ENCODE measurements at regions not wholly inside any gene's neighbourhood (a gene's known extent, or its start where the extent isn't known, plus 50 kb on each side); places are given as distances from the start of the nearest gene placed in this dataset.
"Not testable (repeated sequence)": the region's sequence is repeated elsewhere in the genome, so short reads cannot be mapped to it uniquely, and the experiment has no call there.

GRCh38 chr10:78333362-78334143 is 299.9 kb downstream of the RPS24 start:
- no peak for ATAC-seq
- peaks cover 0 to 9% (median 0%) of the 10 kb centered on the region in 9 donors for H3K9me3 Mint-ChIP-seq
- H3K4me1 Mint-ChIP-seq, result peaks cover 0 to 2% (median 0%) of the 10 kb centered on the region in 4 donors
- peak overlapping the region in 1 of 10 donors; percentile 13 for H3K27ac Mint-ChIP-seq
- no peaks in the 10 kb centered on the region for H3K36me3 Mint-ChIP-seq
- POLR2A ChIA-PET, result no interaction called here
- no peak for DNase-seq
- H3K27me3 Mint-ChIP-seq, result peaks cover 0 to 21% (median 7%) of the 10 kb centered on the region in 5 donors
- H3K4me3 Mint-ChIP-seq, result no peak overlapping the region

GRCh38 chr10:78335371-78335690 is 301.7 kb downstream of the RPS24 start:
- Mint-ChIP-seq H3K4me1 (peaks cover 0 to 2% (median 0%) of the 10 kb centered on the region in 4 donors), H3K36me3 (no peaks in the 10 kb centered on the region), H3K27me3 (peaks cover 2 to 29% (median 7%) of the 10 kb centered on the region in 5 donors), H3K4me3 (no peak overlapping the region), H3K9me3 (peaks cover 0 to 2% (median 0%) of the 10 kb centered on the region in 9 donors), H3K27ac (no peak overlapping the region)
- DNase-seq, result no peak
- ATAC-seq, result no peak
- POLR2A ChIA-PET, result no interaction called here

GRCh38 chr10:78335691-78336401 is 302.2 kb downstream of the RPS24 start:
- DNase-seq (peak in 1 of 10 donors; percentile 10), ATAC-seq (no peak)
- H3K36me3 Mint-ChIP-seq, result no peaks in the 10 kb centered on the region
- POLR2A ChIA-PET, result no interaction called here
- no peak overlapping the region for H3K4me3 Mint-ChIP-seq
- H3K27ac Mint-ChIP-seq, result no peak overlapping the region
- no peaks in the 10 kb centered on the region for H3K4me1 Mint-ChIP-seq
- H3K27me3 Mint-ChIP-seq, result peaks cover 2 to 26% (median 5%) of the 10 kb centered on the region in 5 donors
- peaks cover 0 to 2% (median 0%) of the 10 kb centered on the region in 9 donors for H3K9me3 Mint-ChIP-seq

- peak in 1 of 10 donors; percentile 6 for DNase-seq
- no peaks in the 10 kb centered on the region for H3K4me1 Mint-ChIP-seq
- POLR2A ChIA-PET, result no interaction called here
- no peak for ATAC-seq
- H3K4me3 Mint-ChIP-seq, result no peak overlapping the region
- no peaks in the 10 kb centered on the region for H3K9me3 Mint-ChIP-seq
- H3K27me3 Mint-ChIP-seq, result peaks cover 2 to 21% (median 3%) of the 10 kb centered on the region in 5 donors
- H3K27ac Mint-ChIP-seq, result no peak overlapping the region
- H3K36me3 Mint-ChIP-seq, result no peaks in the 10 kb centered on the region
These were observed 302.7 kb downstream of the RPS24 start for GRCh38 chr10:78336402-78336791.

- Mint-ChIP-seq H3K36me3 (no peaks in the 10 kb centered on the region), H3K9me3 (no peaks in the 10 kb centered on the region), H3K27me3 (peaks cover 0 to 20% (median 2%) of the 10 kb centered on the region in 5 donors), H3K4me1 (no peaks in the 10 kb centered on the region), H3K4me3 (no peak overlapping the region), H3K27ac (no peak overlapping the region)
- no peak for ATAC-seq
- POLR2A ChIA-PET, result no interaction called here
- peak in 1 of 10 donors; percentile 11 for DNase-seq
These were observed 303.4 kb downstream of the RPS24 start for GRCh38 chr10:78337016-78337415.

- H3K27ac Mint-ChIP-seq, result no peak overlapping the region
- ATAC-seq, result no peak
- POLR2A ChIA-PET, result interaction anchor here (0.6 kb wide), 1 partner anchor 587 kb away, joined by 3 read pairs; no protein-coding TSS in a partner anchor
- no peaks in the 10 kb centered on the region for H3K36me3 Mint-ChIP-seq
- no peak overlapping the region for H3K4me3 Mint-ChIP-seq
- DNase-seq, result peak in 1 of 10 donors; percentile 9
- H3K27me3 Mint-ChIP-seq, result peaks cover 0 to 19% (median 2%) of the 10 kb centered on the region in 5 donors
- no peaks in the 10 kb centered on the region for H3K4me1 Mint-ChIP-seq
- H3K9me3 Mint-ChIP-seq, result no peaks in the 10 kb centered on the region
These were observed 304.2 kb downstream of the RPS24 start for GRCh38 chr10:78337646-78338391.

- no peaks in the 10 kb centered on the region for H3K36me3 Mint-ChIP-seq
- POLR2A ChIA-PET, result interaction anchor here (0.6 kb wide), 1 partner anchor 588 kb away, joined by 3 read pairs; no protein-coding TSS in a partner anchor
These were observed 305.1 kb downstream of the RPS24 start for GRCh38 chr10:78338717-78339116.

GRCh38 chr10:78339251-78339650 is 305.6 kb downstream of the RPS24 start:
- ATAC-seq (no peak), DNase-seq (no peak)
- Mint-ChIP-seq H3K4me3 (no peak overlapping the region), H3K4me1 (no peaks in the 10 kb centered on the region), H3K9me3 (no peaks in the 10 kb centered on the region), H3K27ac (peak overlapping the region in 1 of 10 donors; percentile 39), H3K36me3 (no peaks in the 10 kb centered on the region), H3K27me3 (peaks cover 0 to 11% (median 2%) of the 10 kb centered on the region in 5 donors)
- POLR2A ChIA-PET, result no interaction called here

More at GRCh38 chr10:78338717-78339116, 305.1 kb downstream of the RPS24 start:
- H3K4me3 Mint-ChIP-seq, result no peak overlapping the region
- H3K9me3 Mint-ChIP-seq, result no peaks in the 10 kb centered on the region
- H3K27me3 Mint-ChIP-seq, result peaks cover 0 to 11% (median 2%) of the 10 kb centered on the region in 5 donors
- H3K4me1 Mint-ChIP-seq, result no peaks in the 10 kb centered on the region
- no peak for ATAC-seq
- no peak for DNase-seq
- no peak overlapping the region for H3K27ac Mint-ChIP-seq

- H3K27me3 Mint-ChIP-seq, result peaks cover 0 to 11% (median 2%) of the 10 kb centered on the region in 5 donors
- H3K27ac Mint-ChIP-seq, result no peak overlapping the region
- no peaks in the 10 kb centered on the region for H3K9me3 Mint-ChIP-seq
- no peak overlapping the region for H3K4me3 Mint-ChIP-seq
- ATAC-seq, result no peak
- no peaks in the 10 kb centered on the region for H3K36me3 Mint-ChIP-seq
- no peaks in the 10 kb centered on the region for H3K4me1 Mint-ChIP-seq
- DNase-seq, result peak in 1 of 10 donors; percentile 3
- POLR2A ChIA-PET, result interaction anchor here (0.6 to 0.7 kb wide), 2 partner anchors 32 to 986 kb away, joined by 3 to 4 read pairs; no protein-coding TSS in a partner anchor
These were observed 308.4 kb downstream of the RPS24 start for GRCh38 chr10:78341953-78342614.

GRCh38 chr10:78342827-78343653 is 309.4 kb downstream of the RPS24 start:
- Mint-ChIP-seq H3K4me1 (no peaks in the 10 kb centered on the region), H3K27me3 (peaks cover 0 to 11% (median 3%) of the 10 kb centered on the region in 5 donors), H3K36me3 (no peaks in the 10 kb centered on the region), H3K27ac (no peak overlapping the region), H3K4me3 (no peak overlapping the region), H3K9me3 (no peaks in the 10 kb centered on the region)
- no peak for ATAC-seq
- POLR2A ChIA-PET, result no interaction called here
- DNase-seq, result peak in 1 of 10 donors; percentile 7

- peak in 1 of 10 donors; percentile 5 for DNase-seq
- POLR2A ChIA-PET, H3K27me3 Mint-ChIP-seq, H3K4me3 Mint-ChIP-seq, H3K36me3 Mint-ChIP-seq, H3K9me3 Mint-ChIP-seq, H3K4me1 Mint-ChIP-seq, ATAC-seq, H3K27ac Mint-ChIP-seq: not testable (repeated sequence)
These were observed 310.6 kb downstream of the RPS24 start for GRCh38 chr10:78344257-78344656.

- H3K36me3 Mint-ChIP-seq, ATAC-seq, H3K4me1 Mint-ChIP-seq, POLR2A ChIA-PET, H3K9me3 Mint-ChIP-seq, H3K27me3 Mint-ChIP-seq, H3K4me3 Mint-ChIP-seq, H3K27ac Mint-ChIP-seq: not testable (repeated sequence)
- DNase-seq, result peak in 1 of 10 donors; percentile 9
These were observed 311.9 kb downstream of the RPS24 start for GRCh38 chr10:78345515-78345914.
